GM18861 (cell line): ENCODE measurements at regions not wholly inside any gene's neighbourhood (a gene's known extent, or its start where the extent isn't known, plus 50 kb on each side); places are given as distances from the start of the nearest gene placed in this dataset.
"Not testable (repeated sequence)": the region's sequence is repeated elsewhere in the genome, so short reads cannot be mapped to it uniquely, and the experiment has no call there.

Experiments used
- ATAC-seq: cut with Tn5 transposase; IDR thresholded peaks from one replicate; pipeline ENCODE4 v1.9.1; 2021; ENCODE audit not compliant: unreplicated experiment

DNA sequence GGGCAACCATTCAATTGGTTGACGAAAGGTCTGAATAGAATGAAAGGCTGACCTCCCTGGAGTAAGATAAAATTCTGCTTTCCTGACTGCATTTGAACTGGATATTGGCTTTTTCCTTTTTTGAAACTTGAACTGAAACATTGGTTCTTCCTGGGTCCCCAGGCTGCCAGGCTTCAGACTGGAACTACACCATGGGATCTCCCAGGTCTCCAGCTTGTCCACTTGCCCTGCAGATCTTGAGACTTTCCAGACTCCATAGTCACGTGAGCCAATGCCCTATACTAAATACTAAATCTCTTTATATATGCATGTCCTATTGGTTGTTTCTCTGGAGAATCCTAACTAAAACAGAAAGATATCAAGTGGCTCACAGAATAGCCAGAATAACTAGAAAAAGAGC lies 118.7 kb upstream of the KRR1 start:
- no peak for ATAC-seq

DNA sequence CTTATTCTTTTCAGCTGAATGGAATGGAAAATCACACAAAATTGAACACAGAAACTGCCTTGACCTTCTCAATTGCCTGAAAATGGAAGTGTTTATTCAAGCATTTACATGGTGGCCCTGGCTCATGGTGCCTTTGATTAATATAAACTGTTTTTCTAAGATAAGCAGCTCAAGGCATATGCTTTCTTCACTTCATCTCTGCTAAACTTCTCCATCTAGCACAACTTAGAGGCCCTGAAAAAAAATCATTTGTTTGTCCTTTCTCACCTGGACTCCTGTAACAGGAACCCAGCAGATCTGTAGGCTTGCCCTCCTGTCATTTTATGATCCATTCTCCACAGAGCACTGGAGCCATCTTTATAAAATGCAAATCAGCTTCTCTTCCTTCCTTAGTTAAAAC lies 117.5 kb upstream of the KRR1 start:
- ATAC-seq: no peak

DNA sequence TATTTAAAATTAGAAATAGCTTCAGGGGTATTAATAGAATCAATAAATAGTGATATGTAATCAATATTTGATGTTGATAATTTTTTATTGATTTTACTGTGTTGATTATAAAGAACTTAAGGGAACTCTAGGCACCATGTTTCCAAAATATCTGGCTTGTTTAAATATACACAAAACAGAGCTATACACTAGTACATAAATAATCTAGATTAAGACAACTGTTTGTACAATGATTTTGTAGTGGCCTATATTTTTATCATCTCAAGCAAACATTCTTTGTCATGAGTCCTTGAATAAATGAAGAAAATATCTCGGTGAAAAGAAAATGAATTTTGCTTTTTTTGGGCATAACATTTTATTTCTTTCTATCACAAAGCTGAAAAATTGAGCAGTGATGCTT lies 117.1 kb upstream of the KRR1 start:
- ATAC-seq: no peak

DNA sequence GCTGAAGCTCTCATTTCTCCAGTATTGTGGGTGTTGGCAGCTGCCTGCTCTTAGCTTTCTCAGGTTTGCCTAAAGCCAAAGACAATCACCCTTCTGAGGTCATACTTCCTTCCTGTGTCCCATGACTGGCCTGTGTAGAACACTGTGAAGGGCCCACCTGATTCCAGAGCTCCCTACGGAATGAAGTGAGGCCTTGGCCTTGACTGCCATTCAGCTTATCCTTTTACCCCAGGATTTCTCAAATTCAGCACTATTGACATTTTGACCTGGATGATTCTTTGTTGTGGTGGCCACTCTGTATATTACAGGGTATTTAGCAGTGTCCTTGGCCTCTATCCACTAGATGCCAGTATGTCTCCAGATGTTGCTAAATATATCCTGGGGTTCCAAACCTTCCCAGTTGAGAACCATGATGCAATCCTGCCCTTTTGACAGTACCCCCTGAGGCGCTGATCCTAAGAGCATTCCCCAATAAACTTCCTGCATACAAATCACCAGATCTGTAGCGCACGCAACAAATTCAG lies 112.3 kb upstream of the KRR1 start:
- ATAC-seq: no peak

DNA sequence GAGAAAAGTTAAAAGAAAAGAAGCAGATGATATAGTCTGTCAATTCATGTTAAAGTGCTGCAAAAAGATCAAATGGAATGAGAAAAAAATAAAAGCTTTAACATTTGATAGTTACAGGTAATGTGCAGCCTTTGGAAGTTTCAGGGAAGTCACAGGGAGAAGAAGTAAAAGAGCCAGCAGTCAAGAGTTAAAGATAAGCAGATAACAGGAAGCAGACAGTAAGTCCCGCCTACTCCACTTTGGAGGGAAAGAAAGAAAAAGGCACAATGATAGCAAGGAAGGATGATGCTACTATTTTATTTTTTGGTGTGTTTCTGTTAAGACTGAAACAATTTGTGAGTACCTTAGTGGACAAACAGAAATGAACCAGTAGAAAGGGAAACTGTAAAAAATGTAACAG lies 111.1 kb upstream of the KRR1 start:
- no peak for ATAC-seq

DNA sequence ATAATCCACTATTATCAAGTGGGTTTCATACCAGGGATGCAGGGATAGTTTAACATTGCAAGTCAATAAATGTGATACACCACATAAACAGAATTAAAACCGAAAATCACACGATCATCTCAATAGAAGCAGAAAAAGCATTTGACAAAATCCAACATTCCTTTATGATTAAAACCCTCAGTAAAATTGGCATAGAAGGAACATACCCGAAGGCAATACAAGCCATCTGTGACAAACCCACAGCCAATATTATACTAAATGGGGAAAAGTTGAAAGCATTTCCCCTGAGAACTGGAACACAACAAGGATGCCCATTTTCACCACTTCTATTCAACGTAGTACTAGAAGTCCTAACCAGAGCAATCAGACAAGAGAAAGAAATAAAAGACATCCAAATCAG lies 103.0 kb upstream of the KRR1 start:
- not testable (repeated sequence) for ATAC-seq

DNA sequence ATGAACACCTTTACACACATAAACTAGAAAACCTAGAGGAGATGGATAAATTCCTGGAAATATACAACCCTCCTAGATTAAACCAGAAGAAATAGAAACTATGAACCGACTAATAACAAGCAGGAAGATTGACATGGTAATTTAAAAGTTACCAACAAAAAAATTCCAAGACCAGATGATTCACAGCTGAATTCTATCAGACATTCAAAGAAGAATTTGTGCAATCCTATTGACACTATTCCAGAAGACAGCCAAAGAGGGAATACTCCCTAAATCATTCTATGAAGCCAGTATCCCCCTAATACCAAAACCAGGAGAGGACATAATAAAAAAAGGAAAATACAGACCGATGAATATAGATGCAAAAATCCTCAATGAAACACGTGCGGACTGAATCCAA lies 102.6 kb upstream of the KRR1 start:
- ATAC-seq: no peak

DNA sequence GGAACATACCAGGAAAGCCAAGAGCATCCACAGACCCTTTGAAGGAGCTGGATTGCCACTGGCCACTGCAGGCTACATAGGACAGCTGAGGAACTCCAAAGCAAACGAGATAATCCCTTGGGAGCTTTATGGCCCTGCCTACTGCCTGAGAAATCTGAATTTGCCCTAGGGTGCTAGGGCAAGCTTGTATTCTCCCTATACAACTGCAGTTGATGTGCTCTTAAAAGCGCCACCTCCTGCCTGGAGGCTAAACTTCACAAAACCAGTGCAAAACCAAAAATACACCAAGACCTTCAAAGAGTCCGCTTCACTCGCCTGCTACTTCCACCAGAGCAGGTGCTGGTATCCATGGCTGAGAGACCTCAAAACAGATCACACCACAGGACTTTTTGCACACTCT lies 99.6 kb upstream of the KRR1 start:
- ATAC-seq: no peak

DNA sequence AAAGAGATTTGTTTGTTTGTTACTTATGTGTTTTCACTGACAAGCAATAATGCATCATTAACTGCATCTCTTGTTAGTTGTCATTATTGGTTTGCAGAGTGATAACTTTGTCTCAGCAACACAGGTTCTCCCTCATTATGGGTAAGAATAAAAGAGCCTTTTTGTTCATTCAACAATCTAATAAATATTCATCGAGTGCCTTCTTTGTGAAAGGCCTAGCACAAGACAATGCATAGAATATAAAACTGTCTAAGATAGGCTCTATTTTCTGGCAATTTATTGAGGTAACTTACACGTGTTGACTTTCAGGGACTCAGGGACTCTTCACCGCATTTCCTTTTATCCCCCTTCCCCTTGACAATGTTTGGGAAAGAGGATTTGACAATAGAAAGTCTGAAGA lies 95.5 kb upstream of the KRR1 start:
- ATAC-seq: no peak

DNA sequence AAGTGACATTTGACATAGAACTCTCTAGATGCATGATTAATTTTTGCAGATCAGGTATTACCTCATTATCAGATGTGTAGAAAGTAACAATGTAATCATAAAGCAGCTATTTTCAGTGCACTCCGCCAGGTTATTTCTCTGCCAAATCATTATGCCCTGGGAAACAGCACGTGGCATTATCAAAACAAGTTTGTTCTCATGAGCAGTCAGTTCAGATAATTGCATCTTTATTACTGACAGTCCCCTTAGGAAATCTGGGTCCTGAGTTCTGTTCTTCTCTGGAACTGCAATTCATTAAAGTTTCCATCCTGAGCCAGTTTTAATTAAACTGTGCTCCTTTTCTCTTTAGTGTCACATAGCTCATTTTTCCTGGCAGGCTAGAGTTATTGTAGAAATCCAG lies 94.7 kb upstream of the KRR1 start:
- no peak for ATAC-seq

DNA sequence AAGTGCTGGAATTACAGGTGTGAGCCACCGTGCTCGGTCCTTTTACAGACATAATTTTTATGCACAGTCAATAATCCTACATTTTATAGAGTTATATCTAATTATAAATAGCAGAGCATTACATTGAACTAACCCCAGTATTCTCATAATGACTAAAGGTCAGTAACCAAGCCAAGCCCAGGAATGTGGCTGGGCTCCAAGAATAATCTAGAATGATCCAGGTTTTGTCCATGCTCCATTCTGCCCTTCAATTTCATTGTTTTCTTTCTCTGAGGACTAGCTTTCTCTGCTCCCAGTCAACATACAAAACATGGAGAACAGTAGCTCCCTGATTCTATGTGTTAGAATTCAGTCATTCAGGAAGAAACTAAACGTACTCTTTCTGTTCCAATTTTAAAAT lies 92.1 kb upstream of the KRR1 start:
- ATAC-seq: no peak

DNA sequence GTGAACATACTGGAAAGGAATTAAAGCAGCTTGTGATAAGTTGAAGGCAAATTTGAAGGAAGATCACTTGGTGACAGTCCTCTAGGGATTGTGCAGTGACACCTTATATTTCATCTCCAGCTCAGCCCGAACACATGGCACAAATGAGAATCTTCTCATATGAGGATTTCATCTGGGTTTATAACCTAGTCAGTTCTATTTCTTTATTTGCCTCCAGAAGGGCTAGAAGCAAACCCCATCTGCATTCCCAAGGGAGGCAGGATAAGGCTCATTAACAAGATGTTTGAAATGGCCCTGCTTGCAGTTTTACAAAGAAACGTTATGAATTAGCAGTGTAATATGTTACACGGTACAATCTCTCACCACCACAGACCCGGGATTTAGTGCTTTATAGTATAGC lies 90.7 kb upstream of the KRR1 start:
- no peak for ATAC-seq

DNA sequence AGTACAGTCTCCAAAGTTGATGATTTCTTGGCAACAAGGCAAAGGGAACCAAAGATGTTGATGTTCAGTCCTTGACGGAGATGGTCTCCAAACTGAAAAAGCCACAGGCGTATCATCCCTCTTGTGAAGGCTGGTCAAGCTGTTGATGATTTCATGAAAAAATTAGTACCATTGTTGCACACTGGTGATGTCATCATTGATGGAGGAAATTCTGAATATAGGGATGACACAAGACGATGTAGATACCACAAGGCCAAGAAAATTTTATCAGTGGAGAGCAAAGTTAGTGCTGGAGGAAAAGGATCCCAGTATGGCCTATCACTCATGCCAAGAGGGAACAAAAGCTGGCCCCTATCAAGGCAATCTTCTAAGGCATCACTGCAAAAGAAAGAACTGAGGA lies 88.7 kb upstream of the KRR1 start:
- no peak for ATAC-seq

DNA sequence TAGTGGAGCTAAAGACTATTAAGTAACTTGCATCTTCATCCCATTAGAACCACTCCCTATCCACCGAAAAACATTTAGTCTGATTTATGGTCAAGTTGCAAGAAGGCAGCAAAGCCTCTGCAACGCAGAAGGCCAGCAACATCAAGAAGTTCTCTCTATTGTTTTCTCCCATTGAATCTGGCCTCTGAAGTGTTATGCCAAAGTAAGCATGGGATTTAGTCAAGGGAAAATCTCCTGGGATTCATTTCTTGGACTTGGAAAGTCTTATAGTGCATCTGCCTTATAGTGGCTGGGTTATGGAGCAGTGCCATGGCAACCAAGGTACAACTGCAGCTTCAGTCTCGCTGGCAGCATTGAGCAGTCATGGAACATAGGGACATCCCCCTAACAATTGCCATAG lies 87.7 kb upstream of the KRR1 start:
- no peak for ATAC-seq

DNA sequence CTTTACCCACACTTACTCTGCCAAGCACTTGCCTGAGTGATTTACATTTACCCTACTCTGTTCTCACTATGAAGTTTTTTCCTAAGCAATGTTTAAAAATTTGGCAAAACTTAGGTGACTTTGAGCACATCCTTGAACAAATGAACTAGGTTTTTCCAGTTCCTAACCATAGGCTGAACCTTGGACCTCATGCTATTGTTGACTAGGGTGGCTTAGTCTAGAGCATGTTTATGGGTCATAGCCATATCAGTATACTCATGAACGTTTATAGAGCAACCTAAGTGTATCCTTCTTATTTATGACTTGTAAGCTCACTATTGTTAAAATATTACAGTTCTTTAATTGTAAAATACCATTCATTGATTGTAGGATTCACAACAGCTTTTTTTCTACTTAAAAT lies 85.0 kb upstream of the KRR1 start:
- ATAC-seq: no peak

DNA sequence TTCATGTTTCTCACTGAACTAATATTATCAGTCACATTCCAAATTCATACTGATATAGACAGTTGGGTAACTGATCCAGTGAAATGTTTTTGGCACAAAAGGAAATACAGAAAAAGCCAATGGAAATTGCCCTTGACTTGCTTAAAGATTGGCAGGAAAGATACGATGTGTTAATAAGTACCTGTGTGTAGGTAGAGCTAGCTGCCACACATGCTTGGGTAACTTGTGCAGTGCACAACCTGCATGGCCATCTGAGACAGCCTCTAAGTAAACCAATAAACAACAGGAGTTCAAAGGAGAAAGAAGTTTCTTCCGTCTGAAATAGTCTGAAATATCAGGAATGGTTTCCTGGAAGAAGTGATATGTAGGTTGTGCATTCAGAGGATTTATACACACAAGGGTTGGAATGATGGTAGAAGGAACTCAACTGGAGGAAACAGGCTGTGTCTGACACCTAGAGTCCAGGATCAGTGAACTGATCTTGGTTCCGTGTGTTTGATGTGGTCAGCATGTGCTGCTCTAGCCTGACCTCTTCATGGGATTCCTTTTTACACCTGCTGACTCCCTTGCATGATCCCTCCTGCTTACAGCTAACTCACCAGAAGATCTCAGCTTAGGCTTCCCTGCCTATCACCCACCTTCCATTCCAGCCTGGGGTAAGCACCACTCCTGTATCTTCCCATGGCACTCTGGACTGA lies 81.4 kb upstream of the KRR1 start:
- ATAC-seq: no peak

DNA sequence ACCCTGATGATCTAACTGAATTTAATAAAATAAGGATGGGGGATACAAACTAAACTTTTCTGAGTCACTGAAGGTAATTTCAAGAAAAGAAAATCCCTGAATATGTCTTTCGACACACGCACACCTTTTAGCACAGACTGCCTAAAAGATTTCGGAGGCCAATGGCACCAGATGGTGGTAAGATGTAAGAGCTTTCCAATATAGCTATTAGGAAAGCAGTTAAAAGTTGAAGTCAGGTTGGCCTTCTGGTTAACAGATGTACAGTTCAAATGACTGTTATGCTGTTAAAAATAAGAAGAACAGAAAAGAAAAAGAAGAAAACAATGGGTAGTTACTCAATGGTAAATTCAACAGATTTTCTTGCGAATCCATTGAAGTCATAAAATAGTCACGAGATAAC lies 80.7 kb upstream of the KRR1 start:
- ATAC-seq: no peak

DNA sequence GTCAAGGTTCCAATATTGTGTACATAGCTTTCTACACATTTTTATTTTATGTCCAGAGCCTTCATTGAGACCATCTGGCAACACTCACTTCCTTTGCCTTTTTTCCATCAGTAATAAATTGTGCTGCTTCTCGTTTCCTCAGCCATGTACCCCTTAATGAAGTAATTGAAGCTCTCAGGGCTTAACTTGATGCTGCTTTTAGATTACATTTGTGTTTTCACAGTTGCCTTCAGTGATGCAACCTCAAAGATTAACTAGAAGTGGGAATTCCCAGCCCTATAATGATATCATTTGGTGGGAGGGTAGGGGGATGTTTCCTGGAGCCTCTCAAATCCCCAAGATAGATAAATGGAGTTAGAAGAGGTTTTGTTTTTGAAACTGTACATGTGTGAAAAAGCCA lies 80.2 kb upstream of the KRR1 start:
- ATAC-seq: no peak

DNA sequence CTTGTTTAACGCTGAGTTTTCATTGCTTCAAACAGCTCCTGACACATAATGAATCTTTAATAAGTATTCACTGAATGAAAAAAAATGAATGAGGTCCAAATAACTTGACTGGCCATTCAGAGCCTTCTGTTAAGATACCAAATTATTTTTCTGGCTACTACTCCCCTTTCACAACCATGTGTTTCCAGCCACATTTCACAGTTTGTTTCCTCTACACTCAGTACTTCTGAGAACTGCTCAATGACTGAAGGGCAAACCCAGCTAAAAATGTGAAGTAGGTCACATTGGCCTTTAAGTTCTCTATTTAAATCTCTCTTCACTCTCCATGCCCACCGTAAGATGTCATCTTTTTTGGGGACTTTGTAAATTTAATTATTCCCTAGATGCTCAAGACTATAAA lies 78.4 kb upstream of the KRR1 start:
- no peak for ATAC-seq

DNA sequence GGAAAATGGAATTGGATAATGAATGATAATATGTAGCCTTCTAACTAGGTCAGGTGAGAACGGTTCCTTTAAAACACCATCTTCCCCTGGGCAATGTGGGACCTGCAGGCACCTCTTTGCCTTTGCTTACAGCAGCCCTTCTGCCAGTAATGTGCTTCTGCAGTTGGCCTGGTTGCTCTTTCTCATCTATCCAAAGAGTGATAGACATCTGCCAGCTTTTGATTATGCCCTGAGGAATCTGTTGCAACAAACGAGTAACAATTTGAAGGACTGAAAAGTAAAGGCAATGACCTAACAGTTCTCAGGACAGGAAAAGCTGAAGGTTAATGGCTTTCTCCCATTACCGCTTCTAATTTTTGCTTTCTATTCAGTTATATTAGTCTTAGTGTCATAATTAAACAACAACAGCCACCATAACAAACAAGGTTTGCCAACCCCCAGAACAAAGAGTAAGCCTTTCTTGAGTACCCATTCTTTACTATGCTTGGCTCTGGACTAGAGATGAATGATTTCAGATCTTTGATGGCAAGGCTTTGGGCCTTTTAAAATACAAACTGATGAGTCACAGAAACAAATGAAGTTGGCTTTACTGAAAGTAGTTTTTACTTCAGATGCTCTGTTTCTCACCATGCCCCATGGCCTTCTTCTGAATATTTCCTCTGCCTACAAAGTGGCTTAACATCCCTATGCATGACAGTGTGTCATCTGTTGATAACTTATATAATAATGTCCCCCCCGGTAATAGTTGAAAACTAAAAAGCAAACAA lies 76.1 kb upstream of the KRR1 start:
- ATAC-seq: no peak

DNA sequence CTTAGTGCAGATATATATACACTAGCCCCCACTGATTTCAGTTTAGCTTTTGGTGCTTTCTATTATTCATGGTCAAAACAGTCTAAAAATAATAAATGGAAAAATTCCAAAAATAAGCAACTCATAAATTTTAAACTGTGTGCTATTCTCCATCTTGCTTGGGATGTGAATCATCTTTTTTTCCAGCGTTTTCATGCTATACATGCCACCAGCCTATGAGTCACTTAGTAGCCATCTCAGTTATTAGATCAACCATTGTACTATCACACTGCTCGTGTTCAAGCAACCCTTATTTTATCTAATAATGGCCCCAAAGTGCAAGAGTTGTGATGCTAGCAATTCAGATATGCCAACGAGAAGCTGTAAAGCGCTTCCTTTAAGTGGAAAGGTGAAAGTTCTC lies 73.9 kb upstream of the KRR1 start:
- no peak for ATAC-seq

DNA sequence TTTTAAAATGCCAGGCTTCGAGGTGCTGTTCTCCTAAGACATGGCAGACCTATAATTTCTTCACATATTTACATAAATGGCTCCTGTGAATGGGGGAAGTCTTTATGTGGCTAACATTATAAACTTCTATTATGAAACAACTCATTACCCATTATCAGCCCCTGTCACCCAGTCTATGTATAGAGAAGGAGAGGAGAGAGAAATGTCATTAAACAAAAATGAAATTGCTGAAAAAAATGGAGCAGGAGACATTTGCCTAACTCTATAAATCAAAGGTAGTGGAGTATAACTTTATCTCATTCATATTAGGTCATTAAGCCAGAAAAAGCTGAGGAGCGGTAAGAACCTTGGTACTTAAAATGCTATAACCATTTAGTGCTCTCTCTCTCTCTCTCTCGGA lies 71.9 kb upstream of the KRR1 start:
- ATAC-seq: no peak

DNA sequence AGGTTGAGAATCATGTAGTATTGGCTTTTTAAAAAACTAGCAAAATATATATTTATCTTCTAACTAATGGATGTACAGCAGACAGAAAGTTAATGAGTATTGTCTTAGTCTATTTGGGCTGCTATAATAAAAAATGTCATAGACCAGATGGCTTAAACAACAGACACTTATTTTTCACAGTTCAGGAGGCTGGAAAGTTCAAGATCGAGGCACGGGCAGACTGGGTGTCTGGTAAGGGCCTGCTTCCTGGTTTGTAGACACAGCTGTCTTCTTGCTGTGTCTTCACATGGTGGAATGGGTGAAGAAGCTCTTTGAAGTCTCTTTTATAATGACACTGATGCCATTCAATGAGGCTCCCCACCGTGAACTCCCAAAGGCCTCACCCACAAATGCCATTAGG lies 70.1 kb upstream of the KRR1 start:
- ATAC-seq: no peak
